GM23248 (cell line): ENCODE measurements at regions not wholly inside any gene's neighbourhood (a gene's known extent, or its start where the extent isn't known, plus 50 kb on each side); places are given as distances from the start of the nearest gene placed in this dataset.

Experiments used
- EZH2 ChIP-seq: fragments of 200-600 bp; sonication (generic); IDR thresholded peaks from 2 replicates; pipeline ENCODE4 v1.6.1; 2018; ENCODE audit warnings: antibody characterized with exemption, mild to moderate bottlenecking; ENCODE audit not compliant: insufficient read depth, poor library complexity, severe bottlenecking
- EZH2phosphoT487 ChIP-seq: fragments of 200-600 bp; sonication (generic); IDR thresholded peaks from 2 replicates; pipeline ENCODE4 v1.6.1; 2018; ENCODE audit warnings: antibody characterized with exemption, moderate library complexity, mild to moderate bottlenecking, low read depth; ENCODE audit not compliant: insufficient read depth

GRCh38 chr7:94087664-94088352 lies 83.7 kb upstream of the BET1 start:
- TF ChIP-seq EZH2phosphoT487, result no peak
- TF ChIP-seq EZH2, result no peak
